IPS-18a (cell line): ENCODE measurements at regions not wholly inside any gene's neighbourhood (a gene's known extent, or its start where the extent isn't known, plus 50 kb on each side); places are given as distances from the start of the nearest gene placed in this dataset.
"Not testable (repeated sequence)": the region's sequence is repeated elsewhere in the genome, so short reads cannot be mapped to it uniquely, and the experiment has no call there.

ENCODE experiments used
- H3K27ac ChIP-seq: one replicate; pipeline ENCODE4 v1.5.1; 2013; ENCODE audit warnings: low read length
- H3K27me3 ChIP-seq: one replicate; pipeline ENCODE4 v1.6.1; 2013; ENCODE audit warnings: mild to moderate bottlenecking, low read length; ENCODE audit not compliant: control insufficient read depth, insufficient read depth
- H3K36me3 ChIP-seq: one replicate; pipeline ENCODE4 v1.6.1; 2013; ENCODE audit warnings: low read depth, low read length; ENCODE audit not compliant: control insufficient read depth
- H3K4me1 ChIP-seq: one replicate; pipeline ENCODE4 v1.6.1; 2013; ENCODE audit warnings: low read depth, low read length; ENCODE audit not compliant: control insufficient read depth
- H3K4me3 ChIP-seq: one replicate; pipeline ENCODE4 v1.5.1; 2013; ENCODE audit warnings: low read length
- H3K9ac ChIP-seq: one replicate; pipeline ENCODE4 v1.6.1; 2013; ENCODE audit warnings: mild to moderate bottlenecking, low read length, moderate library complexity
- H3K9me3 ChIP-seq: one replicate; pipeline ENCODE4 v1.6.1; 2013; ENCODE audit warnings: low read depth, low read length; ENCODE audit not compliant: control insufficient read depth

DNA sequence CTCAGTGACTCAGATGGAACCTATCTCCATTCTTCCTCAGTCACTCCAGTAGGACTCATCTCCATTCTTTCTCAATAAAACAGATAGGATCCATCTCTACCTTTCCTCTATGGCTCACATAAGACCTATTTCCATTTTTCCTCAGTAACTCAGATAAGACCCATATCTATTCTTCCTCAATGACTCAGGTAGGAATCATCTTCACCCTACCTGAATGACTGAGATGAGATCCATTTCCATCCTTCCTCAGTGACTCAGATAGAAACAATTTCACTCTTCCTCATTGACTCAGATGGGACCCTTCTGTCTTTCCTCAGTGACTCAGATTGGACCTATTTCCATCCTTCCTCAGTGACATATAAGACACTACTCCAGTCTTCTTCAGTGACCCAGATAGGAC, 165.1 kb downstream of the FBXO4 start:
- Histone ChIP-seq H3K9ac (no peak overlapping the region), H3K27ac (no peak overlapping the region), H3K27me3 (no peaks in the 10 kb centered on the region), H3K9me3 (no peaks in the 10 kb centered on the region), H3K36me3 (no peaks in the 10 kb centered on the region), H3K4me1 (no peaks in the 10 kb centered on the region), H3K4me3 (no peak overlapping the region)

DNA sequence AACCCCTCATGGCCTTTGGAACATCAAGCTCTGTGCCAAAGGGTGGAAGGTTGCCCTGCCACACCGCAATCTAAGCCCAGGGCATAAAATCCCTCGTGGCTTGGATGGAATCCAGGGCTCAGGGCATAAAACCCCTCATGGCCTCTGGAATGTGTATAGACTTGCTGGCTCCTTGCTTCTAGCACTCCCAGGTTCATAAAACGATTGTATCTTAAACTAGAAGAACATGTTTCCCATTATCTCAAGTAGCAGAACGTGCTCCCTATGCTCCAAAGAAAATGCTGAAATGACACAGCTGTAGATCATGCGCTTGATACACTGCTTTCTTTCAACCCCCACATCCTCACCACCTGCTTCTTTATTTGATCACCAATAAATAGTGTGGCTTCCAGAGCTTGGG, 174.8 kb downstream of the FBXO4 start:
- not testable (repeated sequence) for H3K4me1 ChIP-seq, H3K27ac ChIP-seq, H3K36me3 ChIP-seq, H3K27me3 ChIP-seq, H3K9me3 ChIP-seq, H3K9ac ChIP-seq, H3K4me3 ChIP-seq

DNA sequence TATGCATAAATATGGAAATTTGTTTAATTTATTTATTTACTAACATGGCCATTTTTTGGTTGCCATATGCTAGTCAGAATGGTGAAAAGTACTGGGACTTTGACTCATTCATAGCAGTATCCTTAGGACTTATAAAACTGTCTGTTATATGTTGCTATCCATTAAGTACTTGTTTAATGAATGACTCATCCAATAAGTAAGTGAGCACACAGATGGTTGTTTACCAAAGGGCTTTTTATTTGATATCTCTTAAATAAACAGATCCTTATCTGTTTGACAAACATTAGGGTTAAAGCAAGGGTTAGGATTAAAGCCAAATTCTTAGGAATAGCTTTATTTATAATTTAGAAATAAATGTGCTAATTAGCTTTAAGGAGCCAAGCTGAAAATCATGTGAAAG, 183.4 kb downstream of the FBXO4 start:
- Histone ChIP-seq H3K4me3 (no peak overlapping the region), H3K9me3 (no peaks in the 10 kb centered on the region), H3K36me3 (no peaks in the 10 kb centered on the region), H3K4me1 (peaks cover 12% of the 10 kb centered on the region), H3K9ac (no peak overlapping the region), H3K27ac (no peak overlapping the region), H3K27me3 (no peaks in the 10 kb centered on the region)

DNA sequence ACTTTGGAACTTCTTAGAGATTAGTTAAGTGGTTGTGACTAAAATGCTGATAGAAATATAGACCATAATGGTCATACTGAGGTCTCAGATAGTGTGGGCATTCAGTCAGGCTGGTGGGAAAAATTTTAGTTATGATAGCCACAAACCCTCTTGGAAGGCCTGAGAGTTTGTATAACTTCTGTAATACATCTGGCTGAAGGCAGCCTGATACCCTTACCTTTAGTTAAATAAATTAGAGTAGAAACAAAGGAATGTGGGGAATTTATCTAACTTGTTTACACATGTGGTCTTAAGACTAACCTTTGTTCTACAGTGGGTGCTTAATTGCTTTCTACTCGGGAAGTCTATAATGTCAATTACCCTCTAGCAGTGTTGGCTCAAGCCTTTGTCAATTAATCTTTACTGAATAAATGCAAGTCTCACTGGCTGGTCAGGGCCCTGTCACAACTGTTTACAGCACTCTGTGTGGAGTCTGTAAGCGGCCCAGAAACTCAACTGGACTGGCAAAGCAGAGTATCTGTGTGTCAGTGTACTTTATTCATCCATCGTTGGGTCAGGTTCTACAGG, 184.0 kb downstream of the FBXO4 start:
- Histone ChIP-seq H3K9me3 (no peaks in the 10 kb centered on the region), H3K27me3 (no peaks in the 10 kb centered on the region), H3K27ac (no peak overlapping the region), H3K36me3 (no peaks in the 10 kb centered on the region), H3K4me3 (peak overlapping the region; percentile 13), H3K9ac (no peak overlapping the region), H3K4me1 (peaks cover 12% of the 10 kb centered on the region)

DNA sequence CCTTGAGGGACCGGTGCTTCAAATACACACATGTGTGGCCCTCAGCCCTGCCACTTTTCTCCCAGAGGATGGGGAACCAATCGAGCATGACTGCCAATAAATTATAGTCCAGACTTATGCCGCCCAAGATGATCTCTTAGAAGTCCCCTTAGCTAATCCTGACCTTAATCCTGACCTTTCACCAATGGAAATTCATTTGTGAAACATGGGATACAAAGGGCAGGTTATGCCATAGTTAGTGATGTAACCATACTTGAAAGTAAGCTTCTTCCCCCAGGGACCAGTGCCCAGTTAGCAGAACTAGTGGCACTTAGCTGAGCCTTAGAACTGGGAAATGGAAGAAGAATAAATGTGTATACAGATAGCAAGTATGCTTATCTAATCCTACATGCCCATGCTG, 190.6 kb downstream of the FBXO4 start:
- not testable (repeated sequence) for H3K4me3 ChIP-seq, H3K27ac ChIP-seq, H3K36me3 ChIP-seq, H3K27me3 ChIP-seq, H3K9me3 ChIP-seq, H3K9ac ChIP-seq, H3K4me1 ChIP-seq

DNA sequence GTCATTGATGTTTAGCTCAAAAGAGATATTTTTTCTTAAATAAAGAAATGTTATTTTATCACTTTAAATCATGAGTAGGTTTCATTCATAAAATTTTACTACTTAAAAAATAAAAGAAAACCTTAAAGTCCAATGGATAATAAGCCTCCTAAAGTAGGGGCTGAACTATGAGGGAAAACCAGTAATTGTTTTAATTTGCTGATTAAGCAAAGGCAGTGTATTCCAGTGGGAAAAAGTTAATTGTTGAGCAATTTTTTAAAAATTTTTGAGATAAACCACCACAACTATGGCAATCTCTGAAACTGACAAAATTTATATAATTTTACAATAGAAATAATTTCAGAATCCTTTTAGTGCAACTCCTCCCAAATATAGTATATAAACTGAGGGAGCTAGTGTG, 195.0 kb downstream of the FBXO4 start:
- Histone ChIP-seq H3K9me3 (no peaks in the 10 kb centered on the region), H3K4me3 (no peak overlapping the region), H3K4me1 (no peaks in the 10 kb centered on the region), H3K36me3 (no peaks in the 10 kb centered on the region), H3K27ac (no peak overlapping the region), H3K27me3 (no peaks in the 10 kb centered on the region), H3K9ac (no peak overlapping the region)

DNA sequence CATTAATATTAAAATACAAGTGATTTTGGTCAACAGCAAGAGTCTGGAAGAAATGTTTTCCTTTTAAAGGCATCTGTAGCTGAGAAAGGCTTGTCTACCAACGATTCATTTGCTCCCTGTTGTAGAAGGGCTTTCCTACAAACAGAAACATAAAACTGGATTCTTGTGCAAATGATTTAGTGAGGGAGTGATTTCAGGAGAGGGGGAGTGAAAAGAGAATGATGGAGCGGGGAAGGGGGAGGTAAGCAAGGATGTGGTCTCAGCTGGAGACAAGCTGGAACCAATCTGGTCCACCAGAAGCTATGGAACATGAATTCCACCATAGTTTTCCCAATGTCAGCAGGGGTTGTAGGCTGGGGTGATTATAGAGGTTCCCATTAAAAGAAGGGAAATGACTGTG, 196.3 kb downstream of the FBXO4 start:
- no peaks in the 10 kb centered on the region for H3K4me1 ChIP-seq
- no peak overlapping the region for H3K27ac ChIP-seq
- no peak overlapping the region for H3K4me3 ChIP-seq
- no peaks in the 10 kb centered on the region for H3K36me3 ChIP-seq
- H3K9ac ChIP-seq, result no peak overlapping the region
- no peaks in the 10 kb centered on the region for H3K9me3 ChIP-seq
- no peaks in the 10 kb centered on the region for H3K27me3 ChIP-seq

DNA sequence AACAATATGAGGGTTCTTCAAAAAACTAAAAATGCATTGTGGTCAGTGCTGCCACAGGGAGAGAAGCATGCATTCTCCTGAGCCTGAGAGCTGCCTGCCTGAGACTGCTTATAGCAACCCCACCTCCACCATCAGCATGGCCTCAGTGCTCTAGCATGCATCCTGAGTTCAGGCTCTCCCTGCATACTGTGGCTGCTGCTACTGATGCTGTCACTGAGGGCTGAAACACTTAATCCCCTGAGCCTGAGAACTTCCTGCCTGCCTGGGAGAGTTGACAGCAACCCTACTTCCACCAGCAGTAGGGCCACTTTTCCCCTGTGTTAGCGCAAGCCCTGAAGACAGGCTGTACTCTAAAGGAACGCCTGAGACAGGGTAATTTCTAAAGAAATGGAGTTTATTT, 206.0 kb downstream of the FBXO4 start:
- no peaks in the 10 kb centered on the region for H3K4me1 ChIP-seq
- no peak overlapping the region for H3K4me3 ChIP-seq
- H3K27ac ChIP-seq, result no peak overlapping the region
- H3K9ac ChIP-seq, result no peak overlapping the region
- no peaks in the 10 kb centered on the region for H3K9me3 ChIP-seq
- no peaks in the 10 kb centered on the region for H3K27me3 ChIP-seq
- no peaks in the 10 kb centered on the region for H3K36me3 ChIP-seq

DNA sequence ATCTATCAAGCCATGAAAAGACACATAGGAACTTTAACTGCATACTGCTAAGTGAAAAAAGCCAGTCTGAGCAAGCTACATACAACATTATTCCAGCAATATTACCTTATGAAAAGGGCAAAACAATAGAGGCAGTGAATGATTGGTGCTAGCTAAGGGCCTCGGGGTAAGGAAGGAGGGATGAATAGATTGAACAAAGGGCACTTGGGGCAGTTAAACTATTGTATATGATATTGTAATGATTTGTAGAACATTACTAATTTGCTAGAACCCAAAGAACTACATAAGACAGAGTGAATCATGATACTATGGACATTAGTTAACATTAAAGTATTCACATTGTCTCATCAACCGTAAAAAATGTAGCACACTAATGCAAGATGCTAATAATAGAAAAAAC, 218.3 kb downstream of the FBXO4 start:
- Histone ChIP-seq H3K9me3 (peaks cover 7% of the 10 kb centered on the region), H3K9ac (no peak overlapping the region), H3K36me3 (no peaks in the 10 kb centered on the region), H3K27me3 (no peaks in the 10 kb centered on the region), H3K27ac (no peak overlapping the region), H3K4me3 (no peak overlapping the region), H3K4me1 (no peaks in the 10 kb centered on the region)

DNA sequence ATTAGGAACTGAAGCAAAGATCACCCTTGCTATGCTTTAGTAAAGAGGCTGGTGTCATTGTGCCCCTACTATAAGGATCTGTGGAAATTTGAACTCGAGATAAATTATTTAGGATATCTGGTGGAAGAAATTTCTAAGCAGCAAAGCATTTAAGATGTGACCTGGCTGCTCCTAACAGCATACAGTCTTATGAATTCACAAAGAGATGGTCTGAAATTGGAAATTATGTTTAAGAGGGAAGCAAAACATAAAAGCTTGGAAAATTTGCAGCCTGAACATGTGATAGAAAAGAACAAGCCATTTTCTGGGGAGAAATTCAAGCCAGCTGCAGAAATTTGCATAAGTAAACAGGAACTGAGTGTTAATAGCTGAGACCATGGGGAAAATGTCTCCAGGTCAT, 223.7 kb downstream of the FBXO4 start:
- H3K27ac ChIP-seq, result no peak overlapping the region
- H3K4me1 ChIP-seq, result no peaks in the 10 kb centered on the region
- H3K4me3 ChIP-seq, result no peak overlapping the region
- peaks cover 24% of the 10 kb centered on the region for H3K9me3 ChIP-seq
- H3K36me3 ChIP-seq, result no peaks in the 10 kb centered on the region
- no peaks in the 10 kb centered on the region for H3K27me3 ChIP-seq
- H3K9ac ChIP-seq, result no peak overlapping the region

DNA sequence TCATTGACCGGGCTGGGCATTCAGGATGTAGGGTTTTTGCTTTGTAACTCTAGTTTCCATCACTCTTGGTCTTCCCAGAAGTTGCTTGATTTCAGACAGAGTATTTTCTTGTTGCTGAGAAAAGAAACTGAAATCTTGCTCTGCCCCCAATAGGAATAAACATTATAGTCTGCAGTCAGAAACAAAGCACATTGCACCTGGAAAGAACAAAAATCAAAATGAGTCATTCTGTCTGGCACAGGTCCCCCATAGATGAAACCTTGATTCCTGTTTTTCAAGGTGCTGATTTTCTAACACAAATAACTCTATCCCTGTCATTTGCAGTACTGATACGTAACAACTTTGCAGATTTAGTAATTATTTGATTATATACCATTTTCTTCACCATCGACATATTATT, 232.1 kb downstream of the FBXO4 start:
- Histone ChIP-seq H3K4me1 (no peaks in the 10 kb centered on the region), H3K4me3 (no peak overlapping the region), H3K27ac (no peak overlapping the region), H3K36me3 (no peaks in the 10 kb centered on the region), H3K27me3 (no peaks in the 10 kb centered on the region), H3K9ac (no peak overlapping the region), H3K9me3 (no peaks in the 10 kb centered on the region)

DNA sequence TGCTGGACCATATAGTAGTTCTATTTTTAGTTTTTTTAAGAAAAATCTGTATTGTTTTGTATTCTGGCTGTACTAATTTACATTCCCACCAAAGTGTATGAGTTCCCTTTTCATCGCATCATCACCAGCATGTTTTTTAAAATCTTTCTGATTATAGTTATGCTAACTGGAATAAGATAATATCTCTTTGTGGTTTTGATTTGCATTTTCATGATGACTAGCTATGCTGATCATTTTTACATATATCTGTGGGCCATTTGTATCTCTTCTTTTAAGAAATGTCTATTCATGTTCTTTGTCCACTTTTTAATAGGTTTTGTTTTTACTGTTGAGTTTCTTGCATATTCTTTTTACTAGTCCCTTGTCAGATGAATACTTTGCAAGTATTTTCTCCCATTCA, 238.0 kb downstream of the FBXO4 start:
- H3K4me3 ChIP-seq, result no peak overlapping the region
- no peak overlapping the region for H3K27ac ChIP-seq
- H3K4me1 ChIP-seq, result no peaks in the 10 kb centered on the region
- H3K9me3 ChIP-seq, result no peaks in the 10 kb centered on the region
- H3K36me3 ChIP-seq, result no peaks in the 10 kb centered on the region
- H3K9ac ChIP-seq, result no peak overlapping the region
- H3K27me3 ChIP-seq, result no peaks in the 10 kb centered on the region
